ENCODE measurements at regions not wholly inside any gene's neighbourhood (a gene's known extent, or its start where the extent isn't known, plus 50 kb on each side); places are given as distances from the start of the nearest gene placed in this dataset.

DNA sequence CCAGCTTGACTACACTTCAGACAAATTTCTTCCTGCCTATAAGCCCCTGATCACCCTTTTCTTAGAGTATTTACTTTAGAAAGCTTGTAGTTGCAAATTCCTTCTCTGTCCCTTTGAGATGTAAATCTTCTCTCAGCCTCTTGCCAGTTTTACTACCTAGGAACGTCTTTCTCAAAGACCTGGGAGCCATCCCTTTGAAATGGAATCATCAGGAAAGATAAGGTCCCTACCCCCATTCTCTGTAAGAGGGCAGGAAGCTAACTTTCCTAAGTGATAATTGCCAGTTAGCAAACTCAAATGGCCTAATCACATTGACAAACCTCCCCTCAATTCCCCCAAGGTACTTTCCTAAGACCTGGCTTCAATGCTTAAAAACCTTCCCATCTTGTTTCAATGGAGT lies 304.5 kb downstream of the MDFIC start (continued):
- TF ChIP-seq EGR1 (IDR thresholded peaks at IDR 0.05; ENCODE audit: borderline replicate concordance, low read depth, low read length) (peak; percentile 30; the same call in 1 of the 2 replicates), JUND (IDR thresholded peaks at IDR 0.05; ENCODE audit: low read length) (0 out of 2 replicates have a peak, but pooled peaks have one; percentile 44), NANOG (IDR thresholded peaks at IDR 0.05; ENCODE audit: insufficient read depth, low read depth, low read length, poor library complexity, severe bottlenecking) (peak; percentile 85), CBX5 (IDR thresholded peaks at IDR 0.05; ENCODE audit: low read depth, low read length) (no peak), YY1 (IDR thresholded peaks at IDR 0.05; ENCODE audit: low read depth, low read length) (0 out of 2 replicates have a peak, but pooled peaks have one; percentile 26), RAD21 (IDR thresholded peaks at IDR 0.05 in 1 of 2, conservative IDR thresholded peaks at IDR 0.05 in 1 of 2; ENCODE audit: low read depth in 2 of 2, low read length in 2 of 2) (peak; percentile 0 to 23; a peak in 2 of 4 replicates)
- TF ChIP-seq, protein P1, sequence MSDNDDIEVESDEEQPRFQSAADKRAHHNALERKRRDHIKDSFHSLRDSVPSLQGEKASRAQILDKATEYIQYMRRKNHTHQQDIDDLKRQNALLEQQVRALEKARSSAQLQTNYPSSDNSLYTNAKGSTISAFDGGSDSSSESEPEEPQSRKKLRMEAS (IDR thresholded peaks at IDR 0.05) = no peak
